ENCODE measurements at regions not wholly inside any gene's neighbourhood (a gene's known extent, or its start where the extent isn't known, plus 50 kb on each side); places are given as distances from the start of the nearest gene placed in this dataset.

- no peak overlapping the region for H3K4me2 ChIP-seq (ENCODE audit: low read depth, low read length)
- no peaks in the 10 kb centered on the region for H3K36me3 ChIP-seq (replicated peaks in 1 of 2; ENCODE audit: control insufficient read depth in 1 of 2, insufficient read depth in 2 of 2, low read length in 2 of 2)
- intact Hi-C loops (cut with micrococcal nuclease; ENCODE audit: unreplicated experiment) (no loop called here), in situ Hi-C loops (cut with HindIII; ENCODE audit: extremely low pct_ligation_motif_present, low pct_unique_long_range_greater_than_20kb) (no loop called here)
- ATAC-seq: no peak
- H3K27me3 ChIP-seq (ENCODE audit: control insufficient read depth in 1 of 2, insufficient read depth in 2 of 2, low read length in 2 of 2): no peaks in the 10 kb centered on the region; a peak in 1 of 5 replicates
- BruUV-seq (replicated peaks): no TSS peak
- no peaks in the 10 kb centered on the region for H3K9me3 ChIP-seq (ENCODE audit: low read length)
- no peaks in the 10 kb centered on the region for H3K4me1 ChIP-seq (ENCODE audit: insufficient read depth, low read length)
- no peaks in the 10 kb centered on the region for H3K79me2 ChIP-seq (ENCODE audit: insufficient read depth, low read length)
- CTCF ChIA-PET (ENCODE audit: low intra/inter-chr PET ratio, low total read pairs): no interaction called here
- no peak overlapping the region for H3K9ac ChIP-seq (ENCODE audit: insufficient read depth, low read depth, low read length)
- H3K4me3 ChIP-seq (replicated peaks in 1 of 3; ENCODE audit: insufficient read depth in 1 of 3, low read depth in 2 of 3, low read length in 3 of 3): no peak overlapping the region
- H4K20me1 ChIP-seq (ENCODE audit: insufficient read depth, low read length): no peaks in the 10 kb centered on the region
- H2AFZ ChIP-seq (ENCODE audit: low read length): no peak overlapping the region
- H3K27ac ChIP-seq (ENCODE audit: extremely low read length, insufficient read depth, low read length): no peak overlapping the region
- no peak for DNase-seq (ENCODE audit: low spot score)
- FAIRE-seq: no peak
- TF ChIP-seq ZFX (CRISPR knock-in tag; IDR thresholded peaks at IDR 0.05; ENCODE audit: low read depth) (no peak), ZMAT3 (CRISPR knock-in tag; conservative IDR thresholded peaks at IDR 0.05) (no peak), TRIM24 (CRISPR knock-in tag; IDR thresholded peaks at IDR 0.05) (no peak)
- WGBS (ENCODE audit: low lambda C conversion rate): 0% methylated on average over 1 of the region's 1 CpG
- POLR2A ChIA-PET: no interaction called here
Measured at GRCh38 chr4:22030881-22031280, 82.3 kb upstream of the KCNIP4 start.

GRCh38 chr4:22030307-22030706 is 81.7 kb upstream of the KCNIP4 start:
- WGBS (ENCODE audit: low lambda C conversion rate): 4% methylated on average over 5 of the region's 5 CpGs
- Histone ChIP-seq H3K79me2 (ENCODE audit: insufficient read depth, low read length) (no peaks in the 10 kb centered on the region), H3K9ac (ENCODE audit: insufficient read depth, low read depth, low read length) (no peak overlapping the region), H3K4me1 (ENCODE audit: insufficient read depth, low read length) (no peaks in the 10 kb centered on the region), H3K36me3 (replicated peaks in 1 of 2; ENCODE audit: control insufficient read depth in 1 of 2, insufficient read depth in 2 of 2, low read length in 2 of 2) (no peaks in the 10 kb centered on the region), H3K4me3 (replicated peaks in 1 of 3; ENCODE audit: insufficient read depth in 1 of 3, low read depth in 2 of 3, low read length in 3 of 3) (no peak overlapping the region), H3K27ac (ENCODE audit: extremely low read length, insufficient read depth, low read length) (no peak overlapping the region), H3K4me2 (ENCODE audit: low read depth, low read length) (no peak overlapping the region), H2AFZ (ENCODE audit: low read length) (no peak overlapping the region), H3K9me3 (ENCODE audit: low read length) (no peaks in the 10 kb centered on the region), H3K27me3 (ENCODE audit: control insufficient read depth in 1 of 2, insufficient read depth in 2 of 2, low read length in 2 of 2) (no peaks in the 10 kb centered on the region; a peak in 1 of 5 replicates), H4K20me1 (ENCODE audit: insufficient read depth, low read length) (no peaks in the 10 kb centered on the region)
- no peak for TF ChIP-seq ZNF766 (CRISPR knock-in tag; IDR thresholded peaks at IDR 0.05; ENCODE audit: borderline replicate concordance)
- TF ChIP-seq, protein P1, sequence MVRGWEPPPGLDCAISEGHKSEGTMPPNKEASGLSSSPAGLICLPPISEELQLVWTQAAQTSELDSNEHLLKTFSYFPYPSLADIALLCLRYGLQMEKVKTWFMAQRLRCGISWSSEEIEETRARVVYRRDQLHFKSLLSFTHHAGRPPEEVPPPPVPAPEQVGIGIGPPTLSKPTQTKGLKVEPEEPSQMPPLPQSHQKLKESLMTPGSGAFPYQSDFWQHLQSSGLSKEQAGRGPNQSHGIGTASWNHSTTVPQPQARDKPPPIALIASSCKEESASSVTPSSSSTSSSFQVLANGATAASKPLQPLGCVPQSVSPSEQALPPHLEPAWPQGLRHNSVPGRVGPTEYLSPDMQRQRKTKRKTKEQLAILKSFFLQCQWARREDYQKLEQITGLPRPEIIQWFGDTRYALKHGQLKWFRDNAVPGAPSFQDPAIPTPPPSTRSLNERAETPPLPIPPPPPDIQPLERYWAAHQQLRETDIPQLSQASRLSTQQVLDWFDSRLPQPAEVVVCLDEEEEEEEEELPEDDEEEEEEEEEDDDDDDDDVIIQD (CRISPR knock-in tag; IDR thresholded peaks at IDR 0.05; ENCODE audit: low read depth): no peak
- FAIRE-seq (no peak), ATAC-seq (no peak), DNase-seq (ENCODE audit: low spot score) (no peak)
- in situ Hi-C loops (cut with HindIII; ENCODE audit: extremely low pct_ligation_motif_present, low pct_unique_long_range_greater_than_20kb) (no loop called here), intact Hi-C loops (cut with micrococcal nuclease; ENCODE audit: unreplicated experiment) (no loop called here)
- BruUV-seq (replicated peaks): no TSS peak
- CTCF ChIA-PET (ENCODE audit: low intra/inter-chr PET ratio, low total read pairs): no interaction called here
- POLR2A ChIA-PET: no interaction called here
